Kidney epithelial cell (primary cell): ENCODE measurements at regions not wholly inside any gene's neighbourhood (a gene's known extent, or its start where the extent isn't known, plus 50 kb on each side); places are given as distances from the start of the nearest gene placed in this dataset.

Source experiments
- DNase-seq: peaks from one replicate; pipeline ENCODE4 v3.0.0-alpha.2; 2010; ENCODE audit warnings: low read depth
- H3K27me3 ChIP-seq: 2 replicates; pipeline ENCODE4 v1.6.0; 2011; ENCODE audit warnings: low read length; ENCODE audit not compliant: control insufficient read depth, insufficient read depth
- H3K36me3 ChIP-seq: 2 replicates; pipeline ENCODE4 v1.5.1; 2011; ENCODE audit warnings: low read length; ENCODE audit not compliant: control insufficient read depth, insufficient read depth
- H3K4me3 ChIP-seq: 2 replicates; pipeline ENCODE4 v1.5.1; 2011; ENCODE audit warnings: low read depth, mild to moderate bottlenecking, control low read depth, low read length
- CTCF ChIP-seq: IDR thresholded peaks from 2 replicates; pipeline ENCODE4 v1.5.1; 2011; ENCODE audit warnings: mild to moderate bottlenecking, moderate library complexity, low read length, control low read depth, inconsistent platforms; ENCODE audit not compliant: insufficient read depth, poor library complexity, severe bottlenecking

GRCh38 chr7:124324262-124324661 lies 291.4 kb upstream of the TMEM229A start:
- Histone ChIP-seq H3K36me3 (no peaks in the 10 kb centered on the region), H3K27me3 (no peaks in the 10 kb centered on the region), H3K4me3 (no peak overlapping the region)
- TF ChIP-seq CTCF = no peak
- DNase-seq = no peak

- DNase-seq = no peak
- Histone ChIP-seq H3K27me3 (no peaks in the 10 kb centered on the region), H3K36me3 (no peaks in the 10 kb centered on the region)
Observed at GRCh38 chr7:124323597-124323996, 290.7 kb upstream of the TMEM229A start.

GRCh38 chr7:124322561-124322960 lies 289.7 kb upstream of the TMEM229A start:
- Histone ChIP-seq H3K4me3 (no peak overlapping the region), H3K27me3 (no peaks in the 10 kb centered on the region), H3K36me3 (no peaks in the 10 kb centered on the region)
- no peak for DNase-seq
- TF ChIP-seq CTCF = no peak

More at GRCh38 chr7:124323597-124323996, 290.7 kb upstream of the TMEM229A start:
- TF ChIP-seq CTCF = no peak
- H3K4me3 ChIP-seq = no peak overlapping the region

DNA sequence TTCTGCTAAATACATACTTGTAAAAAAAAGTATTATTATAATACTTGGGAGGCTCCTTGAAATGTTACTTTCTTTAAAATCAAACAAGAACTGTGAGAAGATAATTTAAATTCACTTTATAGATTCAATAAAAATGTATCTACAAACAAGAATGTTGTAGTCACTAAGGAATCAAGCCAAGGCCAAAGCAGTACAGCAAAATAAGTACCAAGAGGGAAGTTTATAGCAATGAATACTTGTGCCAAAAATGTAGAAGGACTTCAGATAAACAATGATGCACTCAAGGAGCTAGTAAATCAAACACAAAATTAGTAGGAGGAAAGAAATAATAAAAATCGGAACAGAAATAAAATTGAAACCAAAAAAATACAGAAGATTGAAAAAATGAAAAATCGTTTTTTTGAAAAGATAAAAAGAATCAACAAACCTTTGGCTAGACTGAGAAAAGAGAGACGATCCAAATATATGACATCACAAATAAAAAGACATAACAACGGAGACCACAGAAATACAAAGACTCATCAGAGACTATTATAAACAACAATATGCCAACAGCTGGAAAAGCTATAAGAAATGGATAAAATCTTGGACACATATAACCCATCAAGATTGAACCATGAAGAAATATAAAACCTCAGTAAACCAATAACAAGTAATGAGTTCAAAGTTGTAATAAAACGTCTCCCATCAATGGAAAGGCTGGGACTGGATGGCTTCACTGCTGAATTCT lies 286.0 kb upstream of the TMEM229A start:
- TF ChIP-seq CTCF = no peak
- DNase-seq = no peak
- no peak overlapping the region for H3K4me3 ChIP-seq

GRCh38 chr7:124310934-124311390 lies 278.1 kb upstream of the TMEM229A start:
- DNase-seq = no peak
- no peak for TF ChIP-seq CTCF
- no peak overlapping the region for H3K4me3 ChIP-seq
- no peaks in the 10 kb centered on the region for H3K27me3 ChIP-seq
- no peaks in the 10 kb centered on the region for H3K36me3 ChIP-seq

More for the DNA sequence above, 286.0 kb upstream of the TMEM229A start:
- Histone ChIP-seq H3K36me3 (no peaks in the 10 kb centered on the region), H3K27me3 (no peaks in the 10 kb centered on the region)

GRCh38 chr7:124308384-124308783 lies 275.5 kb upstream of the TMEM229A start:
- DNase-seq = no peak
- no peaks in the 10 kb centered on the region for H3K36me3 ChIP-seq
- no peak overlapping the region for H3K4me3 ChIP-seq
- H3K27me3 ChIP-seq = no peaks in the 10 kb centered on the region
- TF ChIP-seq CTCF = no peak
